ENCODE measurements at regions not wholly inside any gene's neighbourhood (a gene's known extent, or its start where the extent isn't known, plus 50 kb on each side); places are given as distances from the start of the nearest gene placed in this dataset.

DNA sequence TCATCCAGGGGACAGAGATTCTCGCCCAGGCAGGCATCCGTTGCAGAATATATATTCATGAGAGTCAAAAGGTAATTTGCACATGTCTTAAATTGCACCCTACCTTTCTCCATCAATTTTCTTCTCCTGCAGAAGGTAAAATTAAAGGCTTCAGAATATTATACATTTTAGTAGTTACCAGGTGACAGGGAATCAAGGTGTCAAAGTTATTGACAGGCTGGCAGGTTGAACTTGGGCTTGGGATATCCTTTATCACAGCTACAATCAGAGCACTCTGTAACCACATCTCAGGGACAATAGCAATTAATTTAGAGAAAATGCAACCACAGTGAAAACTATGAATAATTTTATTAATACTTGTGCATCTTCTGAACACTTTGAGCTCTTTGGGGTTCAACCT lies 66.9 kb upstream of the GSC start (continued):
- TF ChIP-seq PATZ1 (CRISPR knock-in tag; IDR thresholded peaks at IDR 0.05; ENCODE audit: borderline replicate concordance) (no peak), ZFP30 (CRISPR knock-in tag; IDR thresholded peaks at IDR 0.05) (no peak), TOX (CRISPR knock-in tag; IDR thresholded peaks at IDR 0.05; ENCODE audit: borderline replicate concordance) (no peak), PPARA (CRISPR knock-in tag; IDR thresholded peaks at IDR 0.05; ENCODE audit: borderline replicate concordance) (no peak), SNAI2 (CRISPR knock-in tag; IDR thresholded peaks at IDR 0.05) (no peak)

- TF ChIP-seq ZFP30 (CRISPR knock-in tag; IDR thresholded peaks at IDR 0.05) (no peak), ZFP3 (CRISPR knock-in tag; IDR thresholded peaks at IDR 0.05) (no peak), TOX (CRISPR knock-in tag; IDR thresholded peaks at IDR 0.05; ENCODE audit: borderline replicate concordance) (no peak), ESRRG (CRISPR knock-in tag; IDR thresholded peaks at IDR 0.05) (no peak), CSDC2 (CRISPR knock-in tag; IDR thresholded peaks at IDR 0.05) (no peak), PATZ1 (CRISPR knock-in tag; IDR thresholded peaks at IDR 0.05; ENCODE audit: borderline replicate concordance) (no peak), ISL1 (CRISPR knock-in tag; IDR thresholded peaks at IDR 0.05) (no peak), ZNF8 (CRISPR knock-in tag; IDR thresholded peaks at IDR 0.05) (no peak)
- TF ChIP-seq, protein P1, sequence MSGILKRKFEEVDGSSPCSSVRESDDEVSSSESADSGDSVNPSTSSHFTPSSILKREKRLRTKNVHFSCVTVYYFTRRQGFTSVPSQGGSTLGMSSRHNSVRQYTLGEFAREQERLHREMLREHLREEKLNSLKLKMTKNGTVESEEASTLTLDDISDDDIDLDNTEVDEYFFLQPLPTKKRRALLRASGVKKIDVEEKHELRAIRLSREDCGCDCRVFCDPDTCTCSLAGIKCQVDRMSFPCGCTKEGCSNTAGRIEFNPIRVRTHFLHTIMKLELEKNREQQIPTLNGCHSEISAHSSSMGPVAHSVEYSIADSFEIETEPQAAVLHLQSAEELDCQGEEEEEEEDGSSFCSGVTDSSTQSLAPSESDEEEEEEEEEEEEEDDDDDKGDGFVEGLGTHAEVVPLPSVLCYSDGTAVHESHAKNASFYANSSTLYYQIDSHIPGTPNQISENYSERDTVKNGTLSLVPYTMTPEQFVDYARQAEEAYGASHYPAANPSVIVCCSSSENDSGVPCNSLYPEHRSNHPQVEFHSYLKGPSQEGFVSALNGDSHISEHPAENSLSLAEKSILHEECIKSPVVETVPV (CRISPR knock-in tag; IDR thresholded peaks at IDR 0.05) = no peak
- ATAC-seq = no peak
These were observed 63.7 kb upstream of the GSC start for GRCh38 chr14:94833633-94834032.

- no peak for TF ChIP-seq PPARA (CRISPR knock-in tag; IDR thresholded peaks at IDR 0.05; ENCODE audit: borderline replicate concordance)
- TF ChIP-seq ZNF70 (CRISPR knock-in tag; IDR thresholded peaks at IDR 0.05) = no peak
- TF ChIP-seq TCF4 (CRISPR knock-in tag; IDR thresholded peaks at IDR 0.05; ENCODE audit: borderline replicate concordance) = no peak
- no peak for TF ChIP-seq OSR1 (CRISPR knock-in tag; IDR thresholded peaks at IDR 0.05)
- TF ChIP-seq ZFP30 (CRISPR knock-in tag; IDR thresholded peaks at IDR 0.05) = no peak
- TF ChIP-seq BACH2 (CRISPR knock-in tag; IDR thresholded peaks at IDR 0.05; ENCODE audit: borderline replicate concordance) = no peak
- no peak for TF ChIP-seq ZC3H10 (CRISPR knock-in tag; IDR thresholded peaks at IDR 0.05)
- no peak for TF ChIP-seq RARB (CRISPR knock-in tag; IDR thresholded peaks at IDR 0.05)
- no peak for TF ChIP-seq ESRRG (CRISPR knock-in tag; IDR thresholded peaks at IDR 0.05)
- no peak for TF ChIP-seq ZNF565 (CRISPR knock-in tag; conservative IDR thresholded peaks at IDR 0.05; ENCODE audit: low read depth)
- no peak for TF ChIP-seq SNAI2 (CRISPR knock-in tag; IDR thresholded peaks at IDR 0.05)
- no peak for TF ChIP-seq CSDC2 (CRISPR knock-in tag; IDR thresholded peaks at IDR 0.05)
- no peak for TF ChIP-seq TSHZ2 (CRISPR knock-in tag; IDR thresholded peaks at IDR 0.05)
- TF ChIP-seq ZFP3 (CRISPR knock-in tag; IDR thresholded peaks at IDR 0.05) = no peak
- no peak for TF ChIP-seq ISL1 (CRISPR knock-in tag; IDR thresholded peaks at IDR 0.05)
- TF ChIP-seq POU6F1 (CRISPR knock-in tag; IDR thresholded peaks at IDR 0.05; ENCODE audit: borderline replicate concordance, low read depth) = no peak
- no peak for TF ChIP-seq PATZ1 (CRISPR knock-in tag; IDR thresholded peaks at IDR 0.05; ENCODE audit: borderline replicate concordance)
- no peak for TF ChIP-seq ZNF8 (CRISPR knock-in tag; IDR thresholded peaks at IDR 0.05)
- no peak for TF ChIP-seq GLIS3 (CRISPR knock-in tag; IDR thresholded peaks at IDR 0.05)
- TF ChIP-seq CREB5 (CRISPR knock-in tag; IDR thresholded peaks at IDR 0.05; ENCODE audit: low read depth) = no peak
- ATAC-seq = no peak
These were observed 61.2 kb upstream of the GSC start for GRCh38 chr14:94831085-94831484.
